Fibroblast of pulmonary artery (primary cell): ENCODE measurements at regions not wholly inside any gene's neighbourhood (a gene's known extent, or its start where the extent isn't known, plus 50 kb on each side); places are given as distances from the start of the nearest gene placed in this dataset.
"Not testable (repeated sequence)": the region's sequence is repeated elsewhere in the genome, so short reads cannot be mapped to it uniquely, and the experiment has no call there.

Experiments
- DNase-seq: peaks from one replicate; pipeline ENCODE4 v3.0.0-alpha.2; 2010; ENCODE audit warnings: low read depth
- H3K4me3 ChIP-seq: replicated peaks from 2 replicates; pipeline ENCODE4 v1.5.1; 2011; ENCODE audit warnings: low read depth, mild to moderate bottlenecking, control low read depth, low read length, moderate library complexity
- TF ChIP-seq, protein P1 (sequence below): IDR thresholded peaks from 2 replicates; pipeline ENCODE4 v1.5.1; 2011; ENCODE audit warnings: mild to moderate bottlenecking, control low read depth, low read length, inconsistent platforms; ENCODE audit errors: missing control alignments

DNA sequence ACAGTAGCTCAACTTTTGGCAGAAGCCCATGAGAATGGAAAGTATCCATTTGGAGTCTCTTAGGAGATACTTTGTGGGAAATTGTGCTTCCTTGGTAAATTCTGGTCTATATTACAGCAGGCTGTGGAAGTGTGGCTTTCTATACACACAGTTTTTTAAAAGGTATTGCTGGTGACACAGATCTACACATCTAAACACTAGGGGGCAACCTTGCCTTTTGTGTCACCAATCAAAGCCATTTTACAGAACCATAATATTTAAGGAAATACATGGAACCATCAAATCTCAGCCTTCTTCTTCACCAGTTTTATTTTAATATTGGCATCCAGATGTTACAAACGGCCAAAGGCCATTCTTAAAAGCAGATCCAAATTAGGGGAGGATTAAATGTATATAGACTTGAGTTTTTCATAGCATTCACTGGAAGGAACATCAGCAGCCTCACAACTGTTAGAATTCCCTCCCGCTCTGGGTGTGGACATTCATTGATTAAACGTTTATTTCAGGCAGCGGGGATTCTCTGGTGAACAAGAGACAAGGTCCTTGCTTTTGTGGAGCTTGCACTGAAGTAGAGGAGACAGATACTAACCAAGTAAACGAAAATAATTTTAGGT is 132.4 kb upstream of the EPB41L4A start:
- TF ChIP-seq, protein P1, sequence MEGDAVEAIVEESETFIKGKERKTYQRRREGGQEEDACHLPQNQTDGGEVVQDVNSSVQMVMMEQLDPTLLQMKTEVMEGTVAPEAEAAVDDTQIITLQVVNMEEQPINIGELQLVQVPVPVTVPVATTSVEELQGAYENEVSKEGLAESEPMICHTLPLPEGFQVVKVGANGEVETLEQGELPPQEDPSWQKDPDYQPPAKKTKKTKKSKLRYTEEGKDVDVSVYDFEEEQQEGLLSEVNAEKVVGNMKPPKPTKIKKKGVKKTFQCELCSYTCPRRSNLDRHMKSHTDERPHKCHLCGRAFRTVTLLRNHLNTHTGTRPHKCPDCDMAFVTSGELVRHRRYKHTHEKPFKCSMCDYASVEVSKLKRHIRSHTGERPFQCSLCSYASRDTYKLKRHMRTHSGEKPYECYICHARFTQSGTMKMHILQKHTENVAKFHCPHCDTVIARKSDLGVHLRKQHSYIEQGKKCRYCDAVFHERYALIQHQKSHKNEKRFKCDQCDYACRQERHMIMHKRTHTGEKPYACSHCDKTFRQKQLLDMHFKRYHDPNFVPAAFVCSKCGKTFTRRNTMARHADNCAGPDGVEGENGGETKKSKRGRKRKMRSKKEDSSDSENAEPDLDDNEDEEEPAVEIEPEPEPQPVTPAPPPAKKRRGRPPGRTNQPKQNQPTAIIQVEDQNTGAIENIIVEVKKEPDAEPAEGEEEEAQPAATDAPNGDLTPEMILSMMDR, result peak; percentile 74
- H3K4me3 ChIP-seq, result no peak overlapping the region
- peak; percentile 84 for DNase-seq

DNA sequence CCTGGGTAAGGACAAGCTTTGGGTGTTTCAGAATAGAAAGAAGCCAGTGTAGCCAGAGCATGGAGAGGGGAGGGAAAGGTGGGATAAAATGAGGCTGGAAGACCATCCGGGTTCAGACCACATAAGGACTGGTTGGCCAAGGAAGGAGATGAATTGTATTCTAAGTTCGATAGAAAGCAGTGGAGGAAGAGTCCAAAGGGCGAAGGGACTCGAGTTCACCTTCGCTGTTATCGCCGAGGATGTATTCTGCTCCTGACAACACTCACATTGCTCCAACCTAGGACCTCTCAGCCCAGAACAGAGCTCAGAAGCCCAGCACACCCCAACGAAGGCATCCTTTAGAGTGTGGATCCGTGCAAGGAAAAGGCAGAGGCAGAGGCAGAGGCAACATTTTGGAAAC is 133.1 kb upstream of the EPB41L4A start:
- H3K4me3 ChIP-seq, result no peak overlapping the region
- TF ChIP-seq, protein P1, result no peak

DNA sequence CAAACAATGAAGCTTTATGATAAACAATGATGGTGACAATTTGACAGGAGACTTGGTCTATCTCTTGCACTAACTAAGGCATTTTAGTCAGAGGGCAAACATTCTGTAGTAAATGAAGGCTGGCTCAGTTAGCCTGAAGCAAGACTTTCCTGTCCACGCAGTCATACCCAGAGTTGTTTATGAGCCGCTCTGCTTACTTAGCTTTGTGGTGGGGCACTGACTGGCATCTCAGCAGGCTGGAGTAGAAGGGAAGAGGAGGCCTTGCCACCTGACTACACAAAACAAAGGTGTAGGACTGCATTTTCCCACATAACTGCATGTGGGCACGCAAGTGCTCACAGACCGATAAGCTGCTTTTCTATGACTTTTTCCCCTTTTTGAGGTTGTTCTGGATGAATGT is 133.7 kb upstream of the EPB41L4A start:
- DNase-seq, result no peak
- TF ChIP-seq, protein P1, result no peak
- H3K4me3 ChIP-seq, result no peak overlapping the region

More for the DNA sequence above, 133.1 kb upstream of the EPB41L4A start:
- DNase-seq, result no peak

DNA sequence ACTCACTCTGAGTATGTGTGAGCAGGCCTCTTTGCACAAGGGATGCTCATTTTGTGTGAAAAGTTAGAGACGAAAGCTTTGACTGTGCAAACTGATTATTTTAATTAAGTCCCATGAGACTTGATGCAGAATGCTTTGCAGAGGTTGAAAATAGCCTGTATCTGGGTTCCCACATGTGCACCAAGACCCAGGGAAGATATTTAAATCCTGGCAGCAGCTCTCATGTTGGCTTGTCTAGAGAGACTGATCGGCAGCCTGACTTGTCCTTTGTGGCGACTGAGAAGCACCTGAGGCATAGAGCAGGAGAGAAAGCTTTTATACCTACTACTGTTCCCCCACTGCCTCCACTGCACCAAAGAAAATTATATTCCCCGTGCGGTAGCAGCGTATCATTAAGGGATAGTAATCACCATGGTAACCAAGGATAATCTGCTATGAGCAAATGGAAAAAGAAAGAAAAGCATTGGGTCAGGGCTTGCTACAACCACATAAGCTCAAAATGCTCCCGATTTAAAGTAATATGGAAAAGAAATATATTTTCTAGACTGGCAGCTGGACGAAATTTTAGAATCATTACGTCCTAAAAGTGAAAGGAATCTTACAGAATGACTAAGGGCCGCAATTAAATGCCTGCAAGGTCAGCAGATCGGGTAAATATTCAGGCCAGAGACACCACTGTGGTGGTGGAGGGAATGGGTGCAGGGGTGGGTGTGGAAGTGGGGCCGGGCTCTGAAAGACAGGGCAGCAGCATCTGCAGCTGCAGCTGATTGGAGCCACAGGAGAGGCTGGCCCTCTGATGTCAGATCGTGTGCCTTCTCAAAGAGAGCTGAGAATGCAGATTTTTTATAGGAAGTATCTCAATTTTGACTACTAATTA is 135.3 kb upstream of the EPB41L4A start:
- TF ChIP-seq, protein P1, result no peak
- H3K4me3 ChIP-seq, result no peak overlapping the region
- DNase-seq, result peak; percentile 13

DNA sequence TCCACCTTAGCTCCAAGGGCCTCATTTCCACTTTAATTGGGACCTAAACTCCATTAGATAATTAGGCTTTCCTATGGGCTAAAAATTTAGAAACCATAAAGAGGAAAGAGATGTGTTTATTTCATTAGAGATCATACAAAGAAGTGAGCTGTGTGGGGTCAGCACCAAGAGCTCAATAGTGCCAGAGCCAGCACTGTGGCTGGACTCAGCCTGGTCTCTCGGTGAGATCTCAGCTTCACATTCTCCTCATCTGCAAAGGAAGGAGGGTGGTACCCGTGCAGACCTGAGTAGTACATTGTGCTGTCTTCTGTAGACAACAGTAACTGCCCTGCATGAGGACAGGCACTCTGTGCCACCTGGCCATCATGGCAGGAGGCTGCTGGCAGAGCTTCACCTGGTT is 136.1 kb upstream of the EPB41L4A start:
- no peak for DNase-seq
- TF ChIP-seq, protein P1, result no peak
- no peak overlapping the region for H3K4me3 ChIP-seq

DNA sequence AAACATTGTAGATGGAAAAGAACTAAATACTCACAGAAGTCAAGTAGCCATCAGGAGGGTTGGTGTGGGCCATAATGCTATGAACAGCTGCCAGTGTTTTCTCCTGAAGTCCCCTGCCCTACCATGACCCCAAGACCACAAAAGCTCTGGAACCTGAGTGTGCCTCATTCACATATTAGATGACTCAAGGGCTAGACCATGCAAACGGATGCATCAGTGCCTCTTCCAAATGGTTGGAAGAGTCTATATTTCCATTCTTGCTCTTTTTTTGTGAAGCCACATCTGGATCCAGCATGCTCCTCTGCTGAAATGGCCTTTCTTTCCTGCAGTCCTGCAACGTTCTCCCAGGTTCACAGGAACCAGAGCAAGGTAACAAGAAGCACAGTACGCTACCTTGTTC is 136.6 kb upstream of the EPB41L4A start:
- peak; percentile 14 for DNase-seq

DNA sequence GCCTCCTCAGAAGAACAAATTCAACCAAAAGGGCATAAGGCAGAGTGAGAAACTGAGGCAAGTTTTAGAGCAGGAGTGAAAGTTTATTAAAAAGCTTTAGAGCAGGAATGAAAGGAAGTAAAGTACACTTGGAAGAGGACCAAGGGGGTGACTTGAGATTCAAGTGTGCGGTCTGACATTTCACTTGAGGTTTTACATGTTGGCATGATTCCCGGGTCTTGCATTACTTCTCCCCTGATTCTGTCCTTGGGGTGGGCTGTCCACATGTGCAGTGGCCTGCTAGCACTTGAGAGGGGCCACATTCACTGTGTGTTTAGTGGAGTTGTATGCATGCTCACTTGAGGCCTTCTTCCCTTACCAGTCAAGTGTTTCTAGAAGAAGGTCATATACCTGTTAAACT is 140.4 kb upstream of the EPB41L4A start:
- not testable (repeated sequence) for H3K4me3 ChIP-seq
- peak; percentile 38 for DNase-seq

More for the DNA sequence above, 136.6 kb upstream of the EPB41L4A start:
- no peak overlapping the region for H3K4me3 ChIP-seq
- TF ChIP-seq, protein P1, result no peak
